Loucy (cell line): ENCODE measurements at regions not wholly inside any gene's neighbourhood (a gene's known extent, or its start where the extent isn't known, plus 50 kb on each side); places are given as distances from the start of the nearest gene placed in this dataset.
"Not testable (repeated sequence)": the region's sequence is repeated elsewhere in the genome, so short reads cannot be mapped to it uniquely, and the experiment has no call there.

Experiments
- H2AFZ ChIP-seq: fragments of 200-600 bp; sonication (generic); 2 replicates; pipeline ENCODE4 v1.6.0; 2016; ENCODE audit warnings: antibody characterized with exemption, mild to moderate bottlenecking, low read length, moderate library complexity
- H3F3A ChIP-seq: fragments of 200-600 bp; 2 replicates; pipeline ENCODE4 v1.6.0; 2016; ENCODE audit warnings: antibody characterized with exemption, low read depth, mild to moderate bottlenecking
- H3K27me3 ChIP-seq: fragments of 200-600 bp; sonication (generic); 2 replicates; pipeline ENCODE4 v1.6.1; 2014; ENCODE audit warnings: low read length, mild to moderate bottlenecking; ENCODE audit not compliant: insufficient read depth, poor library complexity, severe bottlenecking
- H3K36me3 ChIP-seq: fragments of 200-600 bp; sonication (generic); 2 replicates; pipeline ENCODE4 v1.6.1; 2016; ENCODE audit warnings: low read length; ENCODE audit not compliant: insufficient read depth
- H3K4me1 ChIP-seq: fragments of 200-600 bp; sonication (generic); 2 replicates; pipeline ENCODE4 v1.5.1; 2014; ENCODE audit warnings: low read length, mild to moderate bottlenecking; ENCODE audit not compliant: insufficient read depth, poor library complexity, severe bottlenecking
- H3K4me2 ChIP-seq: fragments of 200-600 bp; sonication (generic); 2 replicates; pipeline ENCODE4 v1.6.0; 2014; ENCODE audit warnings: antibody characterized with exemption, low read length, low read depth, mild to moderate bottlenecking; ENCODE audit not compliant: poor library complexity, severe bottlenecking
- H3K4me3 ChIP-seq: fragments of 200-600 bp; sonication (generic); 2 replicates; pipeline ENCODE4 v1.5.1; 2014; ENCODE audit warnings: low read length, mild to moderate bottlenecking, mixed read lengths; ENCODE audit not compliant: poor library complexity, severe bottlenecking
- H3K79me2 ChIP-seq: fragments of 200-600 bp; sonication (generic); 2 replicates; pipeline ENCODE4 v1.6.1; 2014; ENCODE audit warnings: low read length; ENCODE audit not compliant: insufficient read depth
- H3K9ac ChIP-seq: fragments of 200-600 bp; sonication (generic); 2 replicates; pipeline ENCODE4 v1.6.0; 2014; ENCODE audit warnings: mild to moderate bottlenecking, low read depth, low read length, moderate library complexity; ENCODE audit not compliant: poor library complexity, severe bottlenecking
- H3K9me2 ChIP-seq: fragments of 200-600 bp; sonication (generic); replicated peaks from 2 replicates; pipeline ENCODE4 v1.6.1; 2016; ENCODE audit warnings: low read depth, low read length, mixed read lengths
- H3K9me3 ChIP-seq: fragments of 200-600 bp; sonication (generic); 2 replicates; pipeline ENCODE4 v1.6.1; 2014; ENCODE audit warnings: mild to moderate bottlenecking, antibody characterized with exemption, low read length, low read depth; ENCODE audit not compliant: insufficient read depth
- H4K20me1 ChIP-seq: fragments of 200-600 bp; sonication (generic); 2 replicates; pipeline ENCODE4 v1.6.0; 2014; ENCODE audit warnings: antibody characterized with exemption, low read length, mild to moderate bottlenecking; ENCODE audit not compliant: insufficient read depth, poor library complexity, severe bottlenecking
- CTCF ChIP-seq: fragments of 200-600 bp; sonication (generic); conservative IDR thresholded peaks from 2 replicates; pipeline ENCODE4 v1.5.1; 2014; ENCODE audit warnings: mild to moderate bottlenecking, antibody characterized with exemption, low read length
- EZH2phosphoT487 ChIP-seq: fragments of 200-600 bp; IDR thresholded peaks from 2 replicates; pipeline ENCODE4 v1.6.1; 2018; ENCODE audit warnings: antibody characterized with exemption, mild to moderate bottlenecking, moderate library complexity, borderline replicate concordance

- H3K4me3 ChIP-seq = no peak overlapping the region
- H3K27me3 ChIP-seq = no peaks in the 10 kb centered on the region
- no peaks in the 10 kb centered on the region for H3K79me2 ChIP-seq
- H3K36me3 ChIP-seq = no peaks in the 10 kb centered on the region
- no peaks in the 10 kb centered on the region for H4K20me1 ChIP-seq
- no peaks in the 10 kb centered on the region for H3K4me1 ChIP-seq
- no peak overlapping the region for H3K9ac ChIP-seq
- no peaks in the 10 kb centered on the region for H3K9me3 ChIP-seq
- H3F3A ChIP-seq = no peaks in the 10 kb centered on the region
- H3K4me2 ChIP-seq = no peak overlapping the region
- TF ChIP-seq EZH2phosphoT487 = no peak
- peak; percentile 58 for TF ChIP-seq CTCF
- H3K9me2 ChIP-seq = no peaks in the 10 kb centered on the region
- H2AFZ ChIP-seq = peak overlapping the region; percentile 19; the same call in 1 of the 2 replicates
These were observed 567.7 kb downstream of the MAGEB5 start for GRCh38 chrX:26783512-26784225.

DNA sequence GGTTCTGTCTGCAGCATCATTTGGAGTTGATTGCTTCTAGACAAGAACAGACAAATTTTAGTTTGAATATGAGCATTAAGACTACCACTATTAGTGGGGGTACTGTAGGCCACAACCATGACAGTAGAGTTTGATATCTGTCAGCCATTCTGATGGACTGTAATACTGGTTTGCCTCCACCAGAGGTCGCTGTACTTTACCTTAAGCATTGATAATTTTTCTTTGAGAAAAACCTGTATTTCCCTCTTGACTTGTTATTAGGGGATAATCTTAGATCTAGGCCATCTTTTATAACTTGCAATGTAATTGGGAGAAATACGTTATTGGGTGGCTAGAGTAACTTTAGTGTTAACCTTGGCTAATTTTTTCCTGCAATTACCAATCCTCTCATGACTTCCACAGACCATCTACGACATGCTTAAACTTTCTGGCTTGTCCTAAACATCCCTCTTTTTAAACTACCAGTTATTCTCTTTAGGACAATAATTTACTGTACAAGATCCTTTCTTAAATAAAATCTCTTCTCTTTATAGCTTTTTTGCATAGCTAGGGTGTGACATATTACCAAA, 562.4 kb downstream of the MAGEB5 start:
- no peaks in the 10 kb centered on the region for H3K27me3 ChIP-seq
- H3K4me1 ChIP-seq = no peaks in the 10 kb centered on the region

GRCh38 chrX:26762253-26762652, 546.3 kb downstream of the MAGEB5 start:
- no peak for TF ChIP-seq CTCF
- no peak for TF ChIP-seq EZH2phosphoT487
- no peak overlapping the region for H3K4me3 ChIP-seq
- no peaks in the 10 kb centered on the region for H3K9me2 ChIP-seq
- H3K27me3 ChIP-seq = no peaks in the 10 kb centered on the region
- H3F3A ChIP-seq = no peaks in the 10 kb centered on the region
- no peaks in the 10 kb centered on the region for H3K4me1 ChIP-seq
- no peak overlapping the region for H2AFZ ChIP-seq
- H3K79me2 ChIP-seq = no peaks in the 10 kb centered on the region
- no peaks in the 10 kb centered on the region for H4K20me1 ChIP-seq
- H3K4me2 ChIP-seq = no peak overlapping the region
- no peaks in the 10 kb centered on the region for H3K9me3 ChIP-seq
- no peaks in the 10 kb centered on the region for H3K36me3 ChIP-seq
- H3K9ac ChIP-seq = no peak overlapping the region

More for the DNA sequence above, 562.4 kb downstream of the MAGEB5 start:
- H3K79me2 ChIP-seq = no peaks in the 10 kb centered on the region
- H3K9ac ChIP-seq = no peak overlapping the region
- no peaks in the 10 kb centered on the region for H3K36me3 ChIP-seq
- H3K9me3 ChIP-seq = no peaks in the 10 kb centered on the region
- no peaks in the 10 kb centered on the region for H3F3A ChIP-seq
- no peak overlapping the region for H3K4me3 ChIP-seq
- no peaks in the 10 kb centered on the region for H4K20me1 ChIP-seq
- no peak overlapping the region for H2AFZ ChIP-seq
- TF ChIP-seq EZH2phosphoT487 (no peak), CTCF (peak; percentile 51)
- no peak overlapping the region for H3K4me2 ChIP-seq
- no peaks in the 10 kb centered on the region for H3K9me2 ChIP-seq

- not testable (repeated sequence) for H3K4me1 ChIP-seq, H2AFZ ChIP-seq, H3K36me3 ChIP-seq, H3K9me3 ChIP-seq, H4K20me1 ChIP-seq, H3K4me2 ChIP-seq, H3F3A ChIP-seq, H3K4me3 ChIP-seq, H3K27me3 ChIP-seq, H3K9me2 ChIP-seq, H3K9ac ChIP-seq, H3K79me2 ChIP-seq
These were observed 539.8 kb downstream of the MAGEB5 start for GRCh38 chrX:26755760-26756159.
